HepG2 (cell line): ENCODE measurements at regions not wholly inside any gene's neighbourhood (a gene's known extent, or its start where the extent isn't known, plus 50 kb on each side); places are given as distances from the start of the nearest gene placed in this dataset.

Experiments
- ATAC-seq: fragments of 200-7000 bp; cut with Tn5 transposase; 3 replicates; pipeline ENCODE4 v1.9.1; 2020; ENCODE audit warnings: mild to moderate bottlenecking, moderate library complexity
- BruUV-seq: library from RNA; stranded (reverse); fragments of 400-500 nt; replicated peaks from 2 replicates; lab custom pipeline; 2021; lab: Mats Ljungman, UMichigan
- CTCF ChIA-PET: fragments of 300-600 bp; formaldehyde crosslinking; extraction: SDS; loops from one replicate; lab custom pipeline; 2021; ENCODE audit warnings: low total read pairs, inconsistent platforms, low intra/inter-chr PET ratio; lab: Yijun Ruan, JAX
- POLR2A ChIA-PET: fragments of 350-600 bp; sonication (Branson Sonifier 250); formaldehyde crosslinking; loops from one replicate; lab custom pipeline; 2020; ENCODE audit warnings: antibody characterized with exemption, inconsistent platforms; lab: Yijun Ruan, JAX
- DNase-seq: peaks from one replicate; pipeline ENCODE4 v3.0.0-alpha.2; 2015; ENCODE audit warnings: low spot score
- FAIRE-seq: peaks from 3 replicates; lab custom pipeline; 2011; peaks lifted over from hg19 to GRCh38; lab: Jason Lieb, UNC
- H2AFZ ChIP-seq: one replicate; pipeline ENCODE4 v1.6.1; 2011; ENCODE audit warnings: low read length, inconsistent platforms
- H3K27ac ChIP-seq: fragments of 300-600 bp; 3 replicates; pipeline ENCODE4 v1.8.0; 2011; ENCODE audit warnings: mixed run types, mild to moderate bottlenecking, mixed read lengths, low read length, inconsistent platforms; ENCODE audit not compliant: insufficient read depth; ENCODE audit errors: extremely low read length
- H3K27me3 ChIP-seq, 2 experiments: fragments of 200-600 bp in 1 of 2; 2 replicates in 1 of 2; 3 replicates in 1 of 2; pipeline versions ENCODE4 v1.6.0 to v1.8.0; 2011; ENCODE audit warnings: low read length in 2 of 2, mild to moderate bottlenecking in 2 of 2, moderate library complexity in 2 of 2, inconsistent platforms in 1 of 2; ENCODE audit not compliant: insufficient read depth in 2 of 2, control insufficient read depth in 1 of 2
- H3K36me3 ChIP-seq, 2 experiments: fragments of 200-600 bp in 1 of 2; replicated peaks in 1 of 2; 2 replicates in 1 of 2; 3 replicates in 1 of 2; pipeline versions ENCODE4 v1.5.1 to v1.8.0; 2011; ENCODE audit warnings: low read length in 2 of 2, inconsistent platforms in 1 of 2; ENCODE audit not compliant: insufficient read depth in 2 of 2, control insufficient read depth in 1 of 2
- H3K4me1 ChIP-seq: 2 replicates; pipeline ENCODE4 v1.5.1; 2012; ENCODE audit warnings: low read length, inconsistent platforms; ENCODE audit not compliant: insufficient read depth
- H3K4me2 ChIP-seq: 2 replicates; pipeline ENCODE4 v1.6.0; 2011; ENCODE audit warnings: low read depth, low read length, inconsistent platforms
- H3K4me3 ChIP-seq, 3 experiments: fragments of 200-600 bp in 1 of 3; sonication (generic), shearing (Covaris generic) in 1 of 3; replicated peaks in 1 of 3; 2 replicates each; pipeline ENCODE4 v1.5.1; 2011 to 2016; ENCODE audit warnings: low read length in 3 of 3, inconsistent platforms in 2 of 3, low read depth in 2 of 3, mild to moderate bottlenecking in 2 of 3, control low read depth in 1 of 3, mixed read lengths in 1 of 3; ENCODE audit not compliant: insufficient read depth in 1 of 3
- H3K79me2 ChIP-seq: one replicate; pipeline ENCODE4 v1.6.1; 2011; ENCODE audit warnings: low read length, inconsistent platforms; ENCODE audit not compliant: insufficient read depth
- H3K9ac ChIP-seq: 2 replicates; pipeline ENCODE4 v1.6.0; 2011; ENCODE audit warnings: mild to moderate bottlenecking, low read depth, low read length, inconsistent platforms; ENCODE audit not compliant: insufficient read depth
- H3K9me3 ChIP-seq: 2 replicates; pipeline ENCODE4 v1.5.1; 2012; ENCODE audit warnings: mild to moderate bottlenecking, low read length
- H4K20me1 ChIP-seq: 2 replicates; pipeline ENCODE4 v1.6.0; 2011; ENCODE audit warnings: inconsistent platforms, mild to moderate bottlenecking, low read length, moderate library complexity; ENCODE audit not compliant: insufficient read depth
- ARID2 ChIP-seq: sonication (generic); formaldehyde crosslinking; IDR thresholded peaks from 2 replicates; pipeline ENCODE4 v1.8.1; 2022; ENCODE audit warnings: mild to moderate bottlenecking, missing genetic modification reagents, borderline replicate concordance
- ARNT ChIP-seq: fragments of 450-650 bp; IDR thresholded peaks from 2 replicates; pipeline ENCODE4 v1.6.1; 2017
- ATF3 ChIP-seq: sonication (generic); formaldehyde crosslinking; IDR thresholded peaks from 2 replicates; pipeline ENCODE4 v1.4.0; 2020; ENCODE audit warnings: missing genetic modification reagents
- FOXC1 ChIP-seq: sonication (generic); formaldehyde crosslinking; IDR thresholded peaks from 2 replicates; pipeline ENCODE4 v1.8.0; 2022; ENCODE audit warnings: mild to moderate bottlenecking, missing genetic modification reagents, borderline replicate concordance
- KDM1A ChIP-seq: IDR thresholded peaks from 2 replicates; pipeline ENCODE4 v1.6.1; 2016; ENCODE audit warnings: missing compliant biosample characterization
- KDM6A ChIP-seq: IDR thresholded peaks from 2 replicates; pipeline ENCODE4 v1.6.1; 2016; ENCODE audit warnings: low read depth
- MAFG ChIP-seq: sonication (generic); formaldehyde crosslinking; IDR thresholded peaks from 2 replicates; pipeline ENCODE4 v1.5.1; 2020; ENCODE audit warnings: mild to moderate bottlenecking, missing genetic modification reagents
- NFATC3 ChIP-seq: sonication (generic); formaldehyde crosslinking; IDR thresholded peaks from 2 replicates; pipeline ENCODE4 v1.5.1; 2020; ENCODE audit warnings: mild to moderate bottlenecking, missing genetic modification reagents
- PHF21A ChIP-seq: sonication (generic); formaldehyde crosslinking; IDR thresholded peaks from 2 replicates; pipeline ENCODE4 v1.5.0; 2020; ENCODE audit warnings: mild to moderate bottlenecking, missing genetic modification reagents
- PRPF4 ChIP-seq: fragments of 200-400 bp; formaldehyde crosslinking; IDR thresholded peaks from 2 replicates; pipeline ENCODE4 v1.6.1; 2016; ENCODE audit warnings: low read length, low read depth; ENCODE audit not compliant: poor library complexity, severe bottlenecking
- RAD51 ChIP-seq: fragments of 450-650 bp; IDR thresholded peaks from 2 replicates; pipeline ENCODE4 v1.6.1; 2016; ENCODE audit warnings: borderline replicate concordance
- RBM39 ChIP-seq: fragments of 200-400 bp; formaldehyde crosslinking; IDR thresholded peaks from one replicate; pipeline ENCODE4 v1.6.1; 2018; ENCODE audit warnings: antibody characterized with exemption, mild to moderate bottlenecking, low read depth, low read length; ENCODE audit not compliant: poor library complexity, severe bottlenecking
- SNAI1 ChIP-seq: sonication (generic); formaldehyde crosslinking; IDR thresholded peaks from 2 replicates; pipeline ENCODE4 v1.5.0; 2020; ENCODE audit warnings: mild to moderate bottlenecking, missing genetic modification reagents, borderline replicate concordance
- SNRNP70 ChIP-seq: fragments of 200-400 bp; formaldehyde crosslinking; IDR thresholded peaks from 2 replicates; pipeline ENCODE4 v1.6.1; 2017; ENCODE audit warnings: mild to moderate bottlenecking, low read depth, low read length, moderate library complexity
- WGBS: methylation state at CpG from one replicate; pipeline ENCODE4 v1.1.6; 2017; ENCODE audit warnings: low lambda C conversion rate; 5-methylcytosine and 5-hydroxymethylcytosine counted together
- in situ Hi-C: cut with HindIII; loops from 2 replicates; pipeline ENCODE4 v1.10.0; 2017; ENCODE audit warnings: low pct_unique_long_range_greater_than_20kb; ENCODE audit not compliant: extremely low pct_ligation_motif_present
- intact Hi-C: fragments of 100-400 bp; cut with micrococcal nuclease; formaldehyde crosslinking; loops from one replicate; pipeline ENCODE4 v1.10.0; 2022; ENCODE audit not compliant: unreplicated experiment
- TF ChIP-seq, protein P1 (sequence below): sonication (generic); formaldehyde crosslinking; IDR thresholded peaks from 2 replicates; pipeline ENCODE4 v1.4.0; 2020; ENCODE audit warnings: mild to moderate bottlenecking, missing genetic modification reagents
- TF ChIP-seq, protein P2 (sequence below): sonication (generic); formaldehyde crosslinking; conservative IDR thresholded peaks from 2 replicates; pipeline ENCODE4 v1.4.0; 2020; ENCODE audit warnings: missing genetic modification reagents

DNA sequence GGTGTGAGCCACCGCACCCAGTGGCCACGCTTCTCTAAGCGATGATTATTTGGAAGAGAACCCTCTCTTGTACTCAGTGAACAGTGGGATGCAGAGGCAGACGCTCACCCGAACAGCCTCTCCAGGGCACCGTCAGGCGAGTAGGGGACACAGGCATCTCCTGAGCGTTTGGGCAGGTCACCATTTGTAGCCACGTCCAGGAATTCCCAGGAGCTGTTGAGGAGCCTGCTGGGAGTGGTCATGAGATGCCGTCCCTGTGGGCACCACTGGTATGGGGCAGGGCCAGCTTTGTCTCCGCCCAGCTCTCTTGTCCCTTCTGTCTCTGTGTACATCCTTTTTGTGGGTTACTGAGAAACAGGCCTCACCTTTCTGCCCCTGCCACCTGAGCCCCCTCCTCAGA lies 81.3 kb upstream of the ZNF469 start:
- Histone ChIP-seq H3K9ac (no peak overlapping the region), H3K9me3 (no peaks in the 10 kb centered on the region), H3K27ac (no peak overlapping the region), H3K4me1 (no peaks in the 10 kb centered on the region), H3K36me3 (no peaks in the 10 kb centered on the region), H3K79me2 (no peaks in the 10 kb centered on the region), H3K4me3 (no peak overlapping the region), H2AFZ (no peak overlapping the region), H4K20me1 (no peaks in the 10 kb centered on the region), H3K4me2 (no peak overlapping the region), H3K27me3 (peaks cover 32 to 84% of the 10 kb centered on the region in 2 experiments)
- 45% methylated on average over 8 of the region's 11 CpGs for WGBS
- no peak for TF ChIP-seq FOXC1
- TF ChIP-seq ATF3 (CRISPR knock-in tag) = no peak
- TF ChIP-seq SNAI1 (CRISPR knock-in tag) = no peak
- no peak for TF ChIP-seq PRPF4
- TF ChIP-seq SNRNP70 = no peak
- no peak for TF ChIP-seq KDM6A (CRISPR knock-in tag)
- TF ChIP-seq, protein P1, sequence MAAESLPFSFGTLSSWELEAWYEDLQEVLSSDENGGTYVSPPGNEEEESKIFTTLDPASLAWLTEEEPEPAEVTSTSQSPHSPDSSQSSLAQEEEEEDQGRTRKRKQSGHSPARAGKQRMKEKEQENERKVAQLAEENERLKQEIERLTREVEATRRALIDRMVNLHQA (CRISPR knock-in tag) = no peak
- TF ChIP-seq PHF21A = no peak
- no peak for TF ChIP-seq RAD51
- no peak for DNase-seq
- in situ Hi-C loops (no loop called here), intact Hi-C loops (no loop called here)
- POLR2A ChIA-PET = no interaction called here
- BruUV-seq = no TSS peak
- CTCF ChIA-PET = no interaction called here
- no peak for FAIRE-seq
- no peak for ATAC-seq

DNA sequence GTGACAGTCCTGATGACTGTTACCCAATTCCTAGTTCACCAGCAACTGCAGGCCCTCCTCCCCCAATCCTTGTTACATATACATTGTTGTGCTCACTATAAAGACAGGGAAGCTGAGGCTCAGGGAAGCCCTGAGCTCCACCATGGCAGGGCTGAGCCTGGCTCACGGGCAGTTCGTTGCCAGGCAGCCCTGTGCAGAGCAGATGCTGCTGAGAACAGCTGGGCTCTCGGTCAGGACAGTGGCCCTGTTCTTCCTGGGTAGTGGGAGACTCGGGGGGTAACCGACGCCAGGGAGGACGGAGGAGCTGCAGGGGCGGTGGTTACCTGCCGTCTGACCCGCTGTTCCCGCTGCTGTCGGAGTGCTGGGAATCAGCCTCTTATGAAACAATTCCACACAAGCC lies 80.9 kb upstream of the ZNF469 start:
- in situ Hi-C loops = no loop called here
- ChIA-PET CTCF (no interaction called here), POLR2A (no interaction called here)
- Histone ChIP-seq H3K9me3 (no peaks in the 10 kb centered on the region), H3K36me3 (no peaks in the 10 kb centered on the region), H3K9ac (no peak overlapping the region), H3K4me1 (no peaks in the 10 kb centered on the region), H3K4me3 (no peak overlapping the region), H3K27ac (no peak overlapping the region), H3K4me2 (no peak overlapping the region), H3K79me2 (no peaks in the 10 kb centered on the region), H2AFZ (no peak overlapping the region), H3K27me3 (peaks cover 32 to 82% of the 10 kb centered on the region in 2 experiments), H4K20me1 (no peaks in the 10 kb centered on the region)
- 9% methylated on average over 12 of the region's 12 CpGs for WGBS
- DNase-seq (no peak), ATAC-seq (no peak), FAIRE-seq (no peak)
- no peak for TF ChIP-seq MAFG (CRISPR knock-in tag)
- TF ChIP-seq ARID2 (CRISPR knock-in tag) = no peak
- no peak for TF ChIP-seq NFATC3 (CRISPR knock-in tag)
- TF ChIP-seq RBM39 = no peak
- TF ChIP-seq, protein P2, sequence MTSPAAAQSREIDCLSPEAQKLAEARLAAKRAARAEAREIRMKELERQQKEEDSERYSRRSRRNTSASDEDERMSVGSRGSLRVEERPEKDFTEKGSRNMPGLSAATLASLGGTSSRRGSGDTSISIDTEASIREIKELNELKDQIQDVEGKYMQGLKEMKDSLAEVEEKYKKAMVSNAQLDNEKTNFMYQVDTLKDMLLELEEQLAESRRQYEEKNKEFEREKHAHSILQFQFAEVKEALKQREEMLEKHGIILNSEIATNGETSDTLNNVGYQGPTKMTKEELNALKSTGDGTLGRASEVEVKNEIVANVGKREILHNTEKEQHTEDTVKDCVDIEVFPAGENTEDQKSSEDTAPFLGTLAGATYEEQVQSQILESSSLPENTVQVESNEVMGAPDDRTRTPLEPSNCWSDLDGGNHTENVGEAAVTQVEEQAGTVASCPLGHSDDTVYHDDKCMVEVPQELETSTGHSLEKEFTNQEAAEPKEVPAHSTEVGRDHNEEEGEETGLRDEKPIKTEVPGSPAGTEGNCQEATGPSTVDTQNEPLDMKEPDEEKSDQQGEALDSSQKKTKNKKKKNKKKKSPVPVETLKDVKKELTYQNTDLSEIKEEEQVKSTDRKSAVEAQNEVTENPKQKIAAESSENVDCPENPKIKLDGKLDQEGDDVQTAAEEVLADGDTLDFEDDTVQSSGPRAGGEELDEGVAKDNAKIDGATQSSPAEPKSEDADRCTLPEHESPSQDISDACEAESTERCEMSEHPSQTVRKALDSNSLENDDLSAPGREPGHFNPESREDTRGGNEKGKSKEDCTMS = no peak
- TF ChIP-seq ARNT = no peak
- TF ChIP-seq KDM1A (CRISPR knock-in tag) = no peak
- intact Hi-C loops = no loop called here
- BruUV-seq = no TSS peak
